Activated T-cell treated with anti-CD3 and anti-CD28 coated beads for 24 hours (primary cell): ENCODE measurements at regions not wholly inside any gene's neighbourhood (a gene's known extent, or its start where the extent isn't known, plus 50 kb on each side); places are given as distances from the start of the nearest gene placed in this dataset.

Experiments used
- DNase-seq: peaks from one replicate; pipeline ENCODE4 v3.0.0-alpha.2; 2020; ENCODE audit warnings: low read depth

GRCh38 chr3:59580996-59581395, 531.2 kb upstream of the CFAP20DC start:
- no peak for DNase-seq

- no peak for DNase-seq
These were observed 530.7 kb upstream of the CFAP20DC start for GRCh38 chr3:59580499-59580898.

GRCh38 chr3:59578129-59578528, 528.3 kb upstream of the CFAP20DC start:
- DNase-seq, result no peak

DNA sequence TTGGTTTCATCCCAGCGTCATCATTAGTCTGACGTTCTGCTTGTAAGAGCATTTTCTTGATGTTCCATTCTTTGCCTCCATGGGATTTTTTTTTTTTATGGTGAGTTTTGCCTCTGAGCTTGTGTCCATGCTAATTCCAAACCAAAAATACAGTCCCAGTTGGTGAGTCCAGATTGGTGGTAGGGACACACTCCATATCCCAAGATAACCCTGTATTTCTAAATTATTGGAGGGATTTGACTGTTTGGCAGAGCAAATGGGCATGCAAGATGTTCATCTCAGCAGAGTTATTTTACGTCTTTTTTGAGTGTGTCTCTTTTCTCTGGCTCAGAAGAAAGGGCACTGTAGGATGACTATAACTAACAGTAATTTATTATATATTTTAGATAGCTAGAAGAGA, 526.8 kb upstream of the CFAP20DC start:
- DNase-seq, result no peak

DNA sequence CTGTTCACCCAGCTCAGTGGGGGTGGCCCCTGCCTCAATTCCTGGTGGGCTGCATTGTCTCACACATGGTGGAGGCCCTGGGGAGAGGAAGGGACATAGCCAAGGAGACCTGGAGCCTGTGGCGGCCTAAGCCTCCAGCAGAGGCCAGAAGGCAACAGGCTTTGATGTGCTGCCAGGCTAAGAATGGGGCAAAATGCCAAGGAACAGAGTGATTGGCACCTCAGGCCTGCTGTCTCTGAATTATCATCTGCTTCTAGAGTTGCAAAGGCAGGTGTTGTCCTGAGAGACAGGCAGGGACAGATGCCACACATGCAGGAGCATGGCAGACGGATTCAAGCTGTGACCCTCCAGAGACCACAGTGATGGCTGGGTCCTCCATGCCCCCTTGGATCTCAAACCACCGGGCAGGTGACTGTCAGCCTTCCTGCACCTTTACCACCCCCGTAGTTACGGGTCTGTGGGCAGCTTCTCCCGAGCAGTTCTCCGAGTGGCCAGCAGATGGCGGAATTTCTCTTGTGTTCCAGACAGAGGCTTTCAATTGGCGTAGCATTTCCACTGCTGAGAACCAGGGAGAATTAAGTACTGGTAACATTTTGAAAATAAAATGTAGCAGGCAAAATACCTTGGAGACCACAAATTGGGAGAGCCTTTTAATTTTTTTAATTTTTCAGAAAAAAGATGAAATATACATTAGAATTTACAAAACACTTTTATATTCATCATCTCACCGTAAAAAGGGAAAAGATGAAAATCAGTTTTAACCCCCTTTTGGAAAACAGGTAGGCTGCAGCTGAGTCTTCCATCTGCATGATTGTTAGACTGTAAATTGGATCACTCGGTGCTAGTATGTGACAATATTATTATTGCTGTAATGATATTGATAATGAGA, 525.5 kb upstream of the CFAP20DC start:
- DNase-seq, result peak; percentile 84

GRCh38 chr3:59573911-59574310, 524.1 kb upstream of the CFAP20DC start:
- no peak for DNase-seq

DNA sequence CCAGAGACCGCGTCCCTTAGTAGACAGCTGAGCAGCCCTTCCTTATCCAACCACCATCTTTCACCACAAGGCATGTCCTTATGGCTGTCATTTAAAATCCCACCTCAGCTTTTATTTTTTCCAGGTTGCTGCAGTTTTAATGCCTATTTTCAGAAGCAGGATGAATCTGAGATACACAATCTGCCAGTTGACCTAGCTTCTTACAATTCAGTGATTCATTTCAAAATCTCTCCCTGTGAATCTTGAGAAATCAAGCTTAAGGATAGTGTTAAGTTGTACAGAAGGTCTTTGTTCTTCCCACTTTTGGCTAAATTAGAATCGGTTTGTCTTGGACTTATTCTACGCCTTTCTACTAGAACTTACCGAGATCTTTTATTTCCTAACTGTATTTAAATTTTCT, 522.3 kb upstream of the CFAP20DC start:
- no peak for DNase-seq

- DNase-seq, result no peak
These were observed 521.0 kb upstream of the CFAP20DC start for GRCh38 chr3:59570806-59571205.

GRCh38 chr3:59567661-59568060, 517.8 kb upstream of the CFAP20DC start:
- no peak for DNase-seq

GRCh38 chr3:59566481-59566975, 516.7 kb upstream of the CFAP20DC start:
- no peak for DNase-seq

DNA sequence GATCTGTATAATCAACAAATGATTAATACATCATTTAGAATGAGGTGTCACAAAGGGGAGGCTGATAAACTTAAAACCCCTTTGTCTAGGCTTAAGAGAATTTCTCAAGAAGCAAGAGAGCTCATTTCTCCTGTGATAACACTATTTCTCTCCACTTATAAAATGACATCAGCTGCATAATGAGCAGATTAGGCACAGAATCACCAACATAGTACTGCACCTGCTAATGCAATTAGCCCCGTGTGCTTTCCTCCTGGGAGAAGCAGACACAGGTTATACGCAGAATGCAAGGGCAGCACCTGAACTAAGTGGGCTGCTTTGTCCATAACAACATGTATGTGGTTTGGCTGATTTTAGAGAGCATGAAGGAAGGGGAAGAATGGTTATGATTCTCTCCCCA, 515.3 kb upstream of the CFAP20DC start:
- DNase-seq, result no peak

- DNase-seq, result no peak
These were observed 514.1 kb upstream of the CFAP20DC start for GRCh38 chr3:59563966-59564365.

DNA sequence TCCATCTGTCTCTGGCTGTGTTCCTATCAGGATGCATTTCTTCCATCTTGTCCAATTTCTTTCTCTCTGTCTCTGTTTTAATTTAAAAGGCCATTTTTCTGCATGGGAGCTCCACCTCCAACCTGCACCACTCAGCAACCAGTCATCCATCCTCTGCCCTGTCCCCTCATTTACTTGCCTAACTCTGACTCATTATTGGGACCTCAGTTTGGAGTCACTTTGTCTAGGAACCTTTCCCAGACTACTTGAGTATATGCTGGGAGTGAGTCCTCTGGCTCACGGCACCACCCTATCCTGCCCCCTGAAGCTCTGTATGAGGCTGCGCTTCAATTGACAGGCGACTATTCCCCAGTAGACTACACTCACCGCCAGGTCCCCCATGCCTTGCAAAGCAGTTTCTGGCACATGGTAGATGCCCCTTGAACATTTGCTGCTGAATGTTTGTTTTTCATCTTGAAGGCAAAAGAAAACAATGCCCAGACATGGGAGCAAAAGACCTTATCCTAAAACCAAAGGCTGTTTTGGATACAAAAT, 513.3 kb upstream of the CFAP20DC start:
- no peak for DNase-seq

GRCh38 chr3:59559721-59560435, 510.1 kb upstream of the CFAP20DC start:
- DNase-seq, result peak; percentile 19

- DNase-seq, result no peak
These were observed 509.3 kb upstream of the CFAP20DC start for GRCh38 chr3:59558906-59559720.

DNA sequence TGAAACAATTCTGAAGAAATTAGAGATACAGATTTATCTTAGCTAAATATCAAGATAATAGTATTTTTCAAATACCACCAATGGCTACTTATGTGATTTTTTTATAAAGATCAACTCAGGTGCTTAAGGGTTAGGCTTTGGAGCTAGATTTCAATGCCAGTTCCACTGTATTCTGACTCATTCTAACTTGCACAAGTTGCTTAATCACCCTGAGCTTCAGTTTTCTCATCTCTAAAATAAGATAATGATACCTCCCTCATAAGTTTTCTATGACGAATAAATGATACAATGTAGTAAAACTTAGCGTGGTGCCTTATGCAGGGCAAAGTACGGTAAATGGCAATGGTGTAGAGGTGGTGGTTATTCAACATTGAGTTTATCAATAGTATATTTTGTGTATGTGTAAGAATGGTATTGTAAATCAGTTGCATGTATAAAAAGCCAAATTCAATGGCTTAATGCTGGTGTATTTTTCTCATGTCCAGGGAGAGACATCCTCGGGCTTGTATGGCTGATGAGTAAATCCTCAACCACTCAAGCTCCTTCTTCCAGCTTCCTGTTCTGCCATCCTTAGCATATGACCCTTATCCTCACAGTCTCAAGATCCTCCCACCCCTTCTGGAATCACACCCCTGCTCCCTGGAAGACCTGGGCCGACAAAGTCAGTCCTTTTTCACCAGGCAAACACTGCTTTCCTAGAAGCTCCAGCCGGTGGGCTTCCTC, 505.9 kb upstream of the CFAP20DC start:
- DNase-seq, result no peak

- no peak for DNase-seq
These were observed 503.3 kb upstream of the CFAP20DC start for GRCh38 chr3:59553076-59553475.

- no peak for DNase-seq
These were observed 502.0 kb upstream of the CFAP20DC start for GRCh38 chr3:59551834-59552233.

GRCh38 chr3:59549962-59550361, 500.1 kb upstream of the CFAP20DC start:
- no peak for DNase-seq

GRCh38 chr3:59547874-59548273, 498.0 kb upstream of the CFAP20DC start:
- DNase-seq, result no peak

DNA sequence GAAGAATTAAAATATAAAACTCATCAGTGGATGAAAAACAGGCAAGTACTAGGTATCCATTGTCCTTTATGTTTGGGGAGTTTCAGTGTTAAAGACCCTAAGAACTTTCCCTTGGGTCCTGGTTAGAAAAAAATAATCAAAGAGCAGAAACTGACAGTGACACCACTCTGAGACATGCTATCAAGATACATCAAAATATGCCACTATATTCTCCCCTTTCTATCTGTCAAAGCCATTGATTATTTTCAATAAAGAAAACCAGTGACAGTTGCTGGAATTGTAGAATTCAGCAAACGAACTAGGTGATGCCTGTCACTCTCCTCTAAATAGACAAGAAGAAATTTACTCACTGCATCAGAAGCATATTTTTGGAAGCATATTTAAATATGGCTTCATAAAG, 496.7 kb upstream of the CFAP20DC start:
- no peak for DNase-seq
